ENCODE measurements at regions not wholly inside any gene's neighbourhood (a gene's known extent, or its start where the extent isn't known, plus 50 kb on each side); places are given as distances from the start of the nearest gene placed in this dataset.

GRCh38 chr5:124285733-124286132 lies 460.7 kb downstream of the ZNF608 start:
- Histone ChIP-seq H3K27ac (ENCODE audit: insufficient read depth in 1 of 2, low read depth in 1 of 2, low read length in 2 of 2, poor library complexity in 1 of 2, severe bottlenecking in 2 of 2) (no peak overlapping the region), H3K9me3 (ENCODE audit: control extremely low read depth in 1 of 5, control insufficient read depth in 4 of 5, insufficient read depth in 2 of 5, low read depth in 1 of 5, low read length in 4 of 5) (no peaks in the 10 kb centered on the region), H3K4me3 (ENCODE audit: control insufficient read depth in 1 of 7, extremely low read depth in 1 of 7, insufficient read depth in 4 of 7, low read depth in 2 of 7, low read length in 6 of 7) (no peak overlapping the region), H3K27me3 (replicated peaks in 2 of 5; ENCODE audit: control insufficient read depth in 4 of 5, insufficient read depth in 5 of 5, low read length in 4 of 5) (no peaks in the 10 kb centered on the region), H3K36me3 (ENCODE audit: control insufficient read depth in 4 of 4, insufficient read depth in 4 of 4, low read length in 3 of 4) (no peaks in the 10 kb centered on the region), H3K4me1 (ENCODE audit: control extremely low read depth in 1 of 4, control insufficient read depth in 4 of 4, insufficient read depth in 4 of 4, low read length in 3 of 4) (no peaks in the 10 kb centered on the region)
- ChIA-PET CTCF (no interaction called here), POLR2A (no interaction called here)
- 100% methylated on average over 1 of the region's 1 CpG for WGBS (ENCODE audit: insufficient coverage)
- DNase-seq = no peak

- no peaks in the 10 kb centered on the region for H3K9me3 ChIP-seq (ENCODE audit: control extremely low read depth in 1 of 5, control insufficient read depth in 4 of 5, insufficient read depth in 2 of 5, low read depth in 1 of 5, low read length in 4 of 5)
- 90% methylated on average over 4 of the region's 4 CpGs for WGBS (ENCODE audit: insufficient coverage)
- POLR2A ChIA-PET = no interaction called here
- CTCF ChIA-PET = no interaction called here
- no peak for DNase-seq
- H3K36me3 ChIP-seq (ENCODE audit: control insufficient read depth in 4 of 4, insufficient read depth in 4 of 4, low read length in 3 of 4) = no peaks in the 10 kb centered on the region
- no peak overlapping the region for H3K4me3 ChIP-seq (ENCODE audit: control insufficient read depth in 1 of 7, extremely low read depth in 1 of 7, insufficient read depth in 4 of 7, low read depth in 2 of 7, low read length in 6 of 7)
- H3K27ac ChIP-seq (ENCODE audit: insufficient read depth in 1 of 2, low read depth in 1 of 2, low read length in 2 of 2, poor library complexity in 1 of 2, severe bottlenecking in 2 of 2) = no peak overlapping the region
- no peaks in the 10 kb centered on the region for H3K27me3 ChIP-seq (replicated peaks in 2 of 5; ENCODE audit: control insufficient read depth in 4 of 5, insufficient read depth in 5 of 5, low read length in 4 of 5)
- H3K4me1 ChIP-seq (ENCODE audit: control extremely low read depth in 1 of 4, control insufficient read depth in 4 of 4, insufficient read depth in 4 of 4, low read length in 3 of 4) = no peaks in the 10 kb centered on the region
Measured at GRCh38 chr5:124285071-124285470, 461.4 kb downstream of the ZNF608 start.

- CTCF ChIA-PET = no interaction called here
Measured at GRCh38 chr5:124283031-124283430, 463.4 kb downstream of the ZNF608 start.

GRCh38 chr5:124280079-124280478 lies 466.4 kb downstream of the ZNF608 start:
- DNase-seq = no peak
- peaks cover 0 to 8% (median 0%) of the 10 kb centered on the region in 4 experiments for H3K4me1 ChIP-seq (ENCODE audit: control extremely low read depth in 1 of 4, control insufficient read depth in 4 of 4, insufficient read depth in 4 of 4, low read length in 3 of 4)
- H3K27ac ChIP-seq (ENCODE audit: insufficient read depth in 1 of 2, low read depth in 1 of 2, low read length in 2 of 2, poor library complexity in 1 of 2, severe bottlenecking in 2 of 2) = no peak overlapping the region
- POLR2A ChIA-PET = interaction anchor here (0.7 kb wide), 1 partner anchor 1339 kb away, joined by 3 read pairs; no protein-coding TSS in a partner anchor
- H3K27me3 ChIP-seq (replicated peaks in 2 of 5; ENCODE audit: control insufficient read depth in 4 of 5, insufficient read depth in 5 of 5, low read length in 4 of 5) = no peaks in the 10 kb centered on the region
- WGBS (ENCODE audit: insufficient coverage) = 94% methylated on average over 2 of the region's 4 CpGs
- no peaks in the 10 kb centered on the region for H3K36me3 ChIP-seq (ENCODE audit: control insufficient read depth in 4 of 4, insufficient read depth in 4 of 4, low read length in 3 of 4)
- no peaks in the 10 kb centered on the region for H3K9me3 ChIP-seq (ENCODE audit: control extremely low read depth in 1 of 5, control insufficient read depth in 4 of 5, insufficient read depth in 2 of 5, low read depth in 1 of 5, low read length in 4 of 5)
- CTCF ChIA-PET = no interaction called here
- H3K4me3 ChIP-seq (ENCODE audit: control insufficient read depth in 1 of 7, extremely low read depth in 1 of 7, insufficient read depth in 4 of 7, low read depth in 2 of 7, low read length in 6 of 7) = no peak overlapping the region

More at GRCh38 chr5:124283031-124283430, 463.4 kb downstream of the ZNF608 start:
- Histone ChIP-seq H3K9me3 (ENCODE audit: control extremely low read depth in 1 of 5, control insufficient read depth in 4 of 5, insufficient read depth in 2 of 5, low read depth in 1 of 5, low read length in 4 of 5) (no peaks in the 10 kb centered on the region), H3K4me3 (ENCODE audit: control insufficient read depth in 1 of 7, extremely low read depth in 1 of 7, insufficient read depth in 4 of 7, low read depth in 2 of 7, low read length in 6 of 7) (no peak overlapping the region), H3K27ac (ENCODE audit: insufficient read depth in 1 of 2, low read depth in 1 of 2, low read length in 2 of 2, poor library complexity in 1 of 2, severe bottlenecking in 2 of 2) (no peak overlapping the region), H3K36me3 (ENCODE audit: control insufficient read depth in 4 of 4, insufficient read depth in 4 of 4, low read length in 3 of 4) (no peaks in the 10 kb centered on the region), H3K27me3 (replicated peaks in 2 of 5; ENCODE audit: control insufficient read depth in 4 of 5, insufficient read depth in 5 of 5, low read length in 4 of 5) (no peaks in the 10 kb centered on the region), H3K4me1 (ENCODE audit: control extremely low read depth in 1 of 4, control insufficient read depth in 4 of 4, insufficient read depth in 4 of 4, low read length in 3 of 4) (peaks cover 0 to 8% (median 0%) of the 10 kb centered on the region in 4 experiments)
- 45% methylated on average over 2 of the region's 2 CpGs for WGBS (ENCODE audit: insufficient coverage)
- no peak for DNase-seq
- POLR2A ChIA-PET = no interaction called here

- no peaks in the 10 kb centered on the region for H3K9me3 ChIP-seq (ENCODE audit: control extremely low read depth in 1 of 5, control insufficient read depth in 4 of 5, insufficient read depth in 2 of 5, low read depth in 1 of 5, low read length in 4 of 5)
- no peaks in the 10 kb centered on the region for H3K27me3 ChIP-seq (replicated peaks in 2 of 5; ENCODE audit: control insufficient read depth in 4 of 5, insufficient read depth in 5 of 5, low read length in 4 of 5)
- DNase-seq = no peak
- H3K4me3 ChIP-seq (ENCODE audit: control insufficient read depth in 1 of 7, extremely low read depth in 1 of 7, insufficient read depth in 4 of 7, low read depth in 2 of 7, low read length in 6 of 7) = no peak overlapping the region
- POLR2A ChIA-PET = interaction anchor here (0.7 kb wide), 1 partner anchor 1338 kb away, joined by 3 read pairs; no protein-coding TSS in a partner anchor
- no peak overlapping the region for H3K27ac ChIP-seq (ENCODE audit: insufficient read depth in 1 of 2, low read depth in 1 of 2, low read length in 2 of 2, poor library complexity in 1 of 2, severe bottlenecking in 2 of 2)
- WGBS (ENCODE audit: insufficient coverage) = 76% methylated on average over 1 of the region's 3 CpGs
- no peaks in the 10 kb centered on the region for H3K36me3 ChIP-seq (ENCODE audit: control insufficient read depth in 4 of 4, insufficient read depth in 4 of 4, low read length in 3 of 4)
- H3K4me1 ChIP-seq (ENCODE audit: control extremely low read depth in 1 of 4, control insufficient read depth in 4 of 4, insufficient read depth in 4 of 4, low read length in 3 of 4) = peaks cover 0 to 8% (median 0%) of the 10 kb centered on the region in 4 experiments
- CTCF ChIA-PET = no interaction called here
Measured at GRCh38 chr5:124279146-124279876, 467.1 kb downstream of the ZNF608 start.

GRCh38 chr5:124278636-124279035 lies 467.8 kb downstream of the ZNF608 start:
- Histone ChIP-seq H3K36me3 (ENCODE audit: control insufficient read depth in 4 of 4, insufficient read depth in 4 of 4, low read length in 3 of 4) (no peaks in the 10 kb centered on the region), H3K27ac (ENCODE audit: insufficient read depth in 1 of 2, low read depth in 1 of 2, low read length in 2 of 2, poor library complexity in 1 of 2, severe bottlenecking in 2 of 2) (no peak overlapping the region), H3K9me3 (ENCODE audit: control extremely low read depth in 1 of 5, control insufficient read depth in 4 of 5, insufficient read depth in 2 of 5, low read depth in 1 of 5, low read length in 4 of 5) (no peaks in the 10 kb centered on the region), H3K4me3 (ENCODE audit: control insufficient read depth in 1 of 7, extremely low read depth in 1 of 7, insufficient read depth in 4 of 7, low read depth in 2 of 7, low read length in 6 of 7) (no peak overlapping the region), H3K27me3 (replicated peaks in 2 of 5; ENCODE audit: control insufficient read depth in 4 of 5, insufficient read depth in 5 of 5, low read length in 4 of 5) (no peaks in the 10 kb centered on the region), H3K4me1 (ENCODE audit: control extremely low read depth in 1 of 4, control insufficient read depth in 4 of 4, insufficient read depth in 4 of 4, low read length in 3 of 4) (peaks cover 0 to 8% (median 0%) of the 10 kb centered on the region in 4 experiments)
- ChIA-PET POLR2A (no interaction called here), CTCF (no interaction called here)
- no CpG with 5 or more reads among the region's 3 CpGs for WGBS (ENCODE audit: insufficient coverage)
- DNase-seq = no peak

GRCh38 chr5:124277767-124278545 lies 468.5 kb downstream of the ZNF608 start:
- Histone ChIP-seq H3K4me1 (ENCODE audit: control extremely low read depth in 1 of 4, control insufficient read depth in 4 of 4, insufficient read depth in 4 of 4, low read length in 3 of 4) (peaks cover 0 to 8% (median 0%) of the 10 kb centered on the region in 4 experiments), H3K9me3 (ENCODE audit: control extremely low read depth in 1 of 5, control insufficient read depth in 4 of 5, insufficient read depth in 2 of 5, low read depth in 1 of 5, low read length in 4 of 5) (no peaks in the 10 kb centered on the region), H3K27me3 (replicated peaks in 2 of 5; ENCODE audit: control insufficient read depth in 4 of 5, insufficient read depth in 5 of 5, low read length in 4 of 5) (no peaks in the 10 kb centered on the region), H3K27ac (ENCODE audit: insufficient read depth in 1 of 2, low read depth in 1 of 2, low read length in 2 of 2, poor library complexity in 1 of 2, severe bottlenecking in 2 of 2) (no peak overlapping the region), H3K4me3 (ENCODE audit: control insufficient read depth in 1 of 7, extremely low read depth in 1 of 7, insufficient read depth in 4 of 7, low read depth in 2 of 7, low read length in 6 of 7) (no peak overlapping the region), H3K36me3 (ENCODE audit: control insufficient read depth in 4 of 4, insufficient read depth in 4 of 4, low read length in 3 of 4) (no peaks in the 10 kb centered on the region)
- POLR2A ChIA-PET = no interaction called here
- CTCF ChIA-PET = no interaction called here
- 65% methylated on average over 5 of the region's 7 CpGs for WGBS (ENCODE audit: insufficient coverage)
- no peak for DNase-seq

Measured in common myeloid progenitor, CD34-positive (primary cell).